DOHH2 (cell line): ENCODE measurements at regions not wholly inside any gene's neighbourhood (a gene's known extent, or its start where the extent isn't known, plus 50 kb on each side); places are given as distances from the start of the nearest gene placed in this dataset.

Experiments
- H3F3A ChIP-seq: fragments of 200-600 bp; sonication (generic), shearing (Covaris generic); 2 replicates; pipeline ENCODE4 v1.6.0; 2016; ENCODE audit warnings: antibody characterized with exemption, mild to moderate bottlenecking; ENCODE audit not compliant: control insufficient read depth, insufficient read depth
- H3K27ac ChIP-seq: fragments of 200-600 bp; sonication (generic); 2 replicates; pipeline ENCODE4 v1.5.1; 2014; ENCODE audit warnings: low read depth, mild to moderate bottlenecking, low read length, moderate library complexity
- H3K27me3 ChIP-seq: fragments of 200-600 bp; sonication (generic); 2 replicates; pipeline ENCODE4 v1.6.1; 2014; ENCODE audit warnings: mild to moderate bottlenecking, low read length, mixed read lengths; ENCODE audit not compliant: control insufficient read depth
- H3K36me3 ChIP-seq: fragments of 200-600 bp; sonication (generic); 2 replicates; pipeline ENCODE4 v1.6.1; 2014; ENCODE audit warnings: mild to moderate bottlenecking, low read length, moderate library complexity, mixed read lengths; ENCODE audit not compliant: control insufficient read depth
- H3K4me1 ChIP-seq: fragments of 200-600 bp; sonication (generic); 2 replicates; pipeline ENCODE4 v1.6.1; 2014; ENCODE audit warnings: mild to moderate bottlenecking, low read length, mixed read lengths; ENCODE audit not compliant: control insufficient read depth
- H3K4me2 ChIP-seq: fragments of 200-600 bp; sonication (generic); 2 replicates; pipeline ENCODE4 v1.6.0; 2014; ENCODE audit warnings: mild to moderate bottlenecking, low read length, moderate library complexity
- H3K4me3 ChIP-seq: fragments of 200-600 bp; sonication (generic); 2 replicates; pipeline ENCODE4 v1.5.1; 2014; ENCODE audit warnings: mild to moderate bottlenecking, low read length, mixed read lengths
- H3K79me2 ChIP-seq: fragments of 200-600 bp; sonication (generic); 2 replicates; pipeline ENCODE4 v1.6.1; 2014; ENCODE audit warnings: mild to moderate bottlenecking, low read length, mixed read lengths; ENCODE audit not compliant: control insufficient read depth
- H3K9me2 ChIP-seq: fragments of 200-600 bp; sonication (generic); replicated peaks from 2 replicates; pipeline ENCODE4 v1.6.1; 2014; ENCODE audit warnings: mild to moderate bottlenecking, low read length, mixed read lengths; ENCODE audit not compliant: control insufficient read depth
- H3K9me3 ChIP-seq: fragments of 200-600 bp; sonication (generic); 2 replicates; pipeline ENCODE4 v1.6.1; 2014; ENCODE audit warnings: antibody characterized with exemption, low read length, mixed read lengths; ENCODE audit not compliant: control insufficient read depth, insufficient read depth
- H4K20me1 ChIP-seq: fragments of 200-600 bp; sonication (generic); 2 replicates; pipeline ENCODE4 v1.6.0; 2014; ENCODE audit warnings: low read depth, mild to moderate bottlenecking, antibody characterized with exemption, low read length, moderate library complexity; ENCODE audit not compliant: control insufficient read depth, insufficient read depth
- EZH2phosphoT487 ChIP-seq: fragments of 200-600 bp; sonication (generic); IDR thresholded peaks from 2 replicates; pipeline ENCODE4 v1.6.1; 2017; ENCODE audit warnings: borderline replicate concordance, mild to moderate bottlenecking, antibody characterized with exemption, low read length, moderate library complexity, mixed read lengths
- TF ChIP-seq, protein P1 (sequence below): fragments of 200-600 bp; sonication (generic); IDR thresholded peaks from one replicate; pipeline ENCODE4 v1.5.1; 2014; ENCODE audit warnings: antibody characterized with exemption, mild to moderate bottlenecking, low read depth, low read length; ENCODE audit not compliant: poor library complexity, severe bottlenecking

GRCh38 chr11:95536047-95536690 lies 253.4 kb downstream of the FAM76B start:
- Histone ChIP-seq H3K36me3 (no peaks in the 10 kb centered on the region), H3K79me2 (no peaks in the 10 kb centered on the region), H3K9me3 (peaks cover 9% of the 10 kb centered on the region; the same call in 1 of the 2 replicates), H3K4me1 (no peaks in the 10 kb centered on the region), H3K4me3 (no peak overlapping the region), H3K9me2 (no peaks in the 10 kb centered on the region), H3F3A (no peaks in the 10 kb centered on the region), H4K20me1 (no peaks in the 10 kb centered on the region), H3K4me2 (no peak overlapping the region), H3K27me3 (no peaks in the 10 kb centered on the region), H3K27ac (no peak overlapping the region)
- TF ChIP-seq, protein P1, sequence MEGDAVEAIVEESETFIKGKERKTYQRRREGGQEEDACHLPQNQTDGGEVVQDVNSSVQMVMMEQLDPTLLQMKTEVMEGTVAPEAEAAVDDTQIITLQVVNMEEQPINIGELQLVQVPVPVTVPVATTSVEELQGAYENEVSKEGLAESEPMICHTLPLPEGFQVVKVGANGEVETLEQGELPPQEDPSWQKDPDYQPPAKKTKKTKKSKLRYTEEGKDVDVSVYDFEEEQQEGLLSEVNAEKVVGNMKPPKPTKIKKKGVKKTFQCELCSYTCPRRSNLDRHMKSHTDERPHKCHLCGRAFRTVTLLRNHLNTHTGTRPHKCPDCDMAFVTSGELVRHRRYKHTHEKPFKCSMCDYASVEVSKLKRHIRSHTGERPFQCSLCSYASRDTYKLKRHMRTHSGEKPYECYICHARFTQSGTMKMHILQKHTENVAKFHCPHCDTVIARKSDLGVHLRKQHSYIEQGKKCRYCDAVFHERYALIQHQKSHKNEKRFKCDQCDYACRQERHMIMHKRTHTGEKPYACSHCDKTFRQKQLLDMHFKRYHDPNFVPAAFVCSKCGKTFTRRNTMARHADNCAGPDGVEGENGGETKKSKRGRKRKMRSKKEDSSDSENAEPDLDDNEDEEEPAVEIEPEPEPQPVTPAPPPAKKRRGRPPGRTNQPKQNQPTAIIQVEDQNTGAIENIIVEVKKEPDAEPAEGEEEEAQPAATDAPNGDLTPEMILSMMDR: no peak
- TF ChIP-seq EZH2phosphoT487: no peak

DNA sequence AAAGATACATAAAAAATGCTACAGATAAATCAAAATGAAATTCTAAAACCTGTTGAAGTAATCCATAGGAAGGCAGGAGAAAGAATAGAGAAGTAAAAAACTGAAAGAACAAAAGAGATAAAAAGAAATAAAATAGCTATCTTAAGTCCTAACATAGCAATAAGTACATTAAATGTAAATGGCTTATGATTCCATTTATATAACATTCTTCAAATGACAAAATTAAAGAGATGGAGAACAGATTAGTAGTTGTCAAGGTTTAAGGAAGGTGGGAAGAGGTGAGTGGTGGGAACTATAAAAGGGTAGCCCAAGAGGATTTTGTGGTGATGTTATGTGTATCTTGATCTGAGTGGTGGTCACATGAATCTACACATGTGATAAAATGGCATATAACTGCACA lies 254.8 kb downstream of the FAM76B start:
- no peaks in the 10 kb centered on the region for H3K27me3 ChIP-seq
- no peak overlapping the region for H3K4me2 ChIP-seq
- no peaks in the 10 kb centered on the region for H4K20me1 ChIP-seq
- H3K9me2 ChIP-seq: no peaks in the 10 kb centered on the region
- no peak for TF ChIP-seq EZH2phosphoT487
- H3K27ac ChIP-seq: no peak overlapping the region
- no peaks in the 10 kb centered on the region for H3K4me1 ChIP-seq
- H3K36me3 ChIP-seq: no peaks in the 10 kb centered on the region
- H3K79me2 ChIP-seq: no peaks in the 10 kb centered on the region
- H3K4me3 ChIP-seq: no peak overlapping the region
- no peaks in the 10 kb centered on the region for H3F3A ChIP-seq
- H3K9me3 ChIP-seq: peaks cover 9% of the 10 kb centered on the region; the same call in 1 of the 2 replicates

DNA sequence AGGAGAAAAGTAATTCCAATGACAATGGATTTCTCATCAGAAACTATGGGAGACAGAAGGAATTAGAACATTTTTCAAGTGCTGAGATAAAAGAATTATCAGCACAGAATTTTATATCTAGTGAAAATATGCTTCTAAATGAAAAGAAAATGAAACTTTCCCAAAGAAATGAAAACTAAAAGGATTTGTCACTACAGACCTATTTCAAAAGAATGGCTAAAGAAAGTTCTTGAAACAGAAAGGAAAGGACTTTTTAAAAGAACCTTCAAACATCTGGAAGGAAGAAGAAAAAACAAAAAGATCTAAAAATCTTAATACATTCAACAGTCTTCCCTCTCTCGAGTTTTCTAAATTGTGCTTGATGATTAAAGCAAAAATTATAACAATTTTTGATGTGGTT lies 255.4 kb downstream of the FAM76B start:
- H3F3A ChIP-seq: no peaks in the 10 kb centered on the region
- H3K27ac ChIP-seq: no peak overlapping the region
- no peaks in the 10 kb centered on the region for H4K20me1 ChIP-seq
- H3K79me2 ChIP-seq: no peaks in the 10 kb centered on the region
- no peaks in the 10 kb centered on the region for H3K27me3 ChIP-seq
- no peaks in the 10 kb centered on the region for H3K36me3 ChIP-seq
- H3K4me2 ChIP-seq: no peak overlapping the region
- H3K4me1 ChIP-seq: no peaks in the 10 kb centered on the region
- no peak for TF ChIP-seq EZH2phosphoT487
- TF ChIP-seq, protein P1: no peak
- H3K9me2 ChIP-seq: no peaks in the 10 kb centered on the region
- no peak overlapping the region for H3K4me3 ChIP-seq
- peaks cover 9% of the 10 kb centered on the region; the same call in 1 of the 2 replicates for H3K9me3 ChIP-seq

DNA sequence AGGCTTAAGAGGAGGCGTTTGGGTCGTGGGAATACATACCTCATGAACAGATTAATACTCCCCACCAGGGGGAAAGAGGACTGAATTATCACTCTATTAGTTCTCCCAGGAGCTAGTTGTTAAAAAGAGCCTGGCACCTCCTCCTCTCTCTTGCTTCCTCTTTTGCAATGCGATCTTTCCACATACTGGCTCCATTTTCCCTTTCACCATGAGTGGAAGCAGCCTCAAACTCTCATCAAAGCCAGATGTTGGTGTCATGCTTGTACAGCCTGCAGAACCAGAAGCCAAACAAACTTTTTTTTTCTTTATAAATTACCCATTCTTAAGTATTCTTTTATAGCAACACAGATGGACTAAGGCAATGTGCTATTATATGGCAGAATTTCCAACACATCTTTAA lies 258.5 kb downstream of the FAM76B start:
- Histone ChIP-seq H3K4me2 (no peak overlapping the region), H3K27ac (no peak overlapping the region), H3K4me3 (no peak overlapping the region), H3K79me2 (no peaks in the 10 kb centered on the region), H4K20me1 (no peaks in the 10 kb centered on the region), H3F3A (no peaks in the 10 kb centered on the region), H3K27me3 (no peaks in the 10 kb centered on the region), H3K9me2 (no peaks in the 10 kb centered on the region), H3K36me3 (no peaks in the 10 kb centered on the region), H3K9me3 (peaks cover 9% of the 10 kb centered on the region; the same call in 1 of the 2 replicates), H3K4me1 (no peaks in the 10 kb centered on the region)
- no peak for TF ChIP-seq EZH2phosphoT487
- TF ChIP-seq, protein P1: no peak
